ENCODE measurements at regions not wholly inside any gene's neighbourhood (a gene's known extent, or its start where the extent isn't known, plus 50 kb on each side); places are given as distances from the start of the nearest gene placed in this dataset.
A peak's percentile ranks its signal among the peaks of the same experiment; 100 is the strongest.

DNA sequence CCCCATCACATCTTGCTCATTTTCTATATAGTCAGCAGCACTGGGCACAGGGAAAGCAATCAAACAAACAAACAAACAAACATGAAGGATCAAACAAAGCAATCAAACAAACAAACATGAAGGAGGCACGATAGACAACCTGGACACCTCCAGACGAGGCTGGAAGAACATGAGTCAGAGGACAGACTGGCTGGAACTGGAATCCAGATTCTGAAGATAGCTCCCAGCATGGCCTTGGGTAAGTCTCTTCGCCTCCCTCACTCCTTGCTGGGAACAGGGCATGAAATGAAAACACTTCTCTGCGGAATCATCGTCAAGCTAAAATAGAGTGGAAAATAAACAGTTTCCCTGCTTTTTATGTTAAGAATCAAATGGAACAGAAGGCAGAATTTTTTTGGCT is 984.8 kb downstream of the VRK1 start:
- TF ChIP-seq, protein P1, sequence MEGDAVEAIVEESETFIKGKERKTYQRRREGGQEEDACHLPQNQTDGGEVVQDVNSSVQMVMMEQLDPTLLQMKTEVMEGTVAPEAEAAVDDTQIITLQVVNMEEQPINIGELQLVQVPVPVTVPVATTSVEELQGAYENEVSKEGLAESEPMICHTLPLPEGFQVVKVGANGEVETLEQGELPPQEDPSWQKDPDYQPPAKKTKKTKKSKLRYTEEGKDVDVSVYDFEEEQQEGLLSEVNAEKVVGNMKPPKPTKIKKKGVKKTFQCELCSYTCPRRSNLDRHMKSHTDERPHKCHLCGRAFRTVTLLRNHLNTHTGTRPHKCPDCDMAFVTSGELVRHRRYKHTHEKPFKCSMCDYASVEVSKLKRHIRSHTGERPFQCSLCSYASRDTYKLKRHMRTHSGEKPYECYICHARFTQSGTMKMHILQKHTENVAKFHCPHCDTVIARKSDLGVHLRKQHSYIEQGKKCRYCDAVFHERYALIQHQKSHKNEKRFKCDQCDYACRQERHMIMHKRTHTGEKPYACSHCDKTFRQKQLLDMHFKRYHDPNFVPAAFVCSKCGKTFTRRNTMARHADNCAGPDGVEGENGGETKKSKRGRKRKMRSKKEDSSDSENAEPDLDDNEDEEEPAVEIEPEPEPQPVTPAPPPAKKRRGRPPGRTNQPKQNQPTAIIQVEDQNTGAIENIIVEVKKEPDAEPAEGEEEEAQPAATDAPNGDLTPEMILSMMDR (IDR thresholded peaks at IDR 0.05; ENCODE audit: low read depth, low read length) = no peak
- no peak for TF ChIP-seq POLR2A (IDR thresholded peaks at IDR 0.05; ENCODE audit: extremely low read depth, insufficient read length)
- DNase-seq (ENCODE audit: low read depth) = no peak
- no peak overlapping the region for H3K4me3 ChIP-seq (ENCODE audit: low read depth, low read length)

DNA sequence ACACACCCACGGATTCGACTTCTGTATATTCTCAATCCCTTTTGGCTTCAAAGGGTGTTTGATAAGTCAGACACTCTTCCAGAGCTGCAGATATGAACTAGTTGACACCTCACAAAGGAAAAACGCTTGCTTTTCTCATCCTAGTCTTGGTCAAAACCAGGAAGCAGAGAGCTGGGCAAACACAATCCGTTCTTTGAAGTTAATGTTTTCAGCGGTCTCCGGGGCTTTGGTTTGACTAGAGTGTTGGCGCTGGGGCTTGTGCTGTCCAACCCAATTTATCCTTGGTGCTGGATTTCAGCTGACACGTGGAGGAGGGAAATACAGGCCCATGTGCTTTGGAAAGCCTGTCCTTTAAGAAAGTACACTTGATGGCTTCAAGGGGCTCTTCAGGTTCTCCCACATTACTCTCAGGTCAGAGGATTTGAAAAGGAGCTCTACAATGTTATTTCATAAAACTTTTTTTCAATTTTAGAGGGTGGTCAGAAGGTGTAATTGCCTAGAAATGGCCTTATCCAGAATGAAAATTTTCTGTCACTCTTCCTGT is 985.8 kb downstream of the VRK1 start:
- H3K4me3 ChIP-seq (ENCODE audit: low read depth, low read length) = no peak overlapping the region
- TF ChIP-seq MYC (IDR thresholded peaks at IDR 0.05; ENCODE audit: low read depth, low read length) = no peak
- DNase-seq (ENCODE audit: low read depth) = no peak

DNA sequence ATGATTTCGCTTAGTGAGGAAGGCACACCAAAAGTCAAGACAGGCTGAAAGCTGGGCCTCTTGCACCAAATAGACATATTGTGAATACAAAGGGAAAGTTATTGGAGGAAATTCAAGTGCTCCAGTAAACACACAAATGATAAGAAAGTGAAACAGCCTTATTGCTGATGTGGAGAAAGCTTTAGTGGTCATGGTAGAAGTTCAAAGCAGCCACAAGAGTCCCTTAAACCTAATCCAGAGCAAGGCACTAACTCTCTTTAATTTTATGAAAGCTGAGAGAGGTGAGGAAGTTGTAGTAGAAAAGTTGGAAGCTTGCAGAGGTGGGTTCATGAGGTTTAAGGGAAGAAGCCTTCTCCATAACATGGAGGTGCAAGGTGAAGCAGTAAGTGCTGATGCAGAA is 988.3 kb downstream of the VRK1 start:
- H3K4me3 ChIP-seq (ENCODE audit: low read depth, low read length) = no peak overlapping the region
- TF ChIP-seq, protein P1 (IDR thresholded peaks at IDR 0.05; ENCODE audit: low read depth, low read length) = no peak
- TF ChIP-seq MYC (IDR thresholded peaks at IDR 0.05; ENCODE audit: low read depth, low read length) (no peak), POLR2A (IDR thresholded peaks at IDR 0.05; ENCODE audit: extremely low read depth, insufficient read length) (no peak)
- TF ChIP-seq, protein P2, sequence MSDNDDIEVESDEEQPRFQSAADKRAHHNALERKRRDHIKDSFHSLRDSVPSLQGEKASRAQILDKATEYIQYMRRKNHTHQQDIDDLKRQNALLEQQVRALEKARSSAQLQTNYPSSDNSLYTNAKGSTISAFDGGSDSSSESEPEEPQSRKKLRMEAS (IDR thresholded peaks at IDR 0.05; ENCODE audit: low read depth, low read length) = no peak
- no peak for DNase-seq (ENCODE audit: low read depth)

DNA sequence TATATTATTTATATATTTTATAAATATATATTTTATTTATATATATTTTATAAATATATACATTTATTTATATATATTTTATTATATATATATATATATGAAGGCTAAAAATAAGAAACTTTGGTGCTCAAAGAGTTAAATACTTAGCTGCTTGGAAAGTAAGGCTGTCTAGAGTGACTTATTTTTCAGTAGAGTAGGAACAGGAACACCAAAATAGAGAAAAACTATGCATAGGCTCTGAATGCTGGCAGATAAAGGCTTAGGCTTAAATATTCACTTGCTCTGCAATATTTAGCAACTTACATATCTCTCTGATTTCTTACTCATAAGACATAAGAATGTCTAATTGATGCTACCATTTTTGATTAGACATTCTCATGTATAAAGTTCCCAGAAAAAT is 991.2 kb downstream of the VRK1 start:
- DNase-seq (ENCODE audit: low read depth) = peak; percentile 9
- no peak overlapping the region for H3K4me3 ChIP-seq (ENCODE audit: low read depth, low read length)
- TF ChIP-seq, protein P1 (IDR thresholded peaks at IDR 0.05; ENCODE audit: low read depth, low read length) = no peak
- TF ChIP-seq MYC (IDR thresholded peaks at IDR 0.05; ENCODE audit: low read depth, low read length) = no peak
- TF ChIP-seq POLR2A (IDR thresholded peaks at IDR 0.05; ENCODE audit: extremely low read depth, insufficient read length) = no peak
- TF ChIP-seq, protein P2 (IDR thresholded peaks at IDR 0.05; ENCODE audit: low read depth, low read length) = no peak

DNA sequence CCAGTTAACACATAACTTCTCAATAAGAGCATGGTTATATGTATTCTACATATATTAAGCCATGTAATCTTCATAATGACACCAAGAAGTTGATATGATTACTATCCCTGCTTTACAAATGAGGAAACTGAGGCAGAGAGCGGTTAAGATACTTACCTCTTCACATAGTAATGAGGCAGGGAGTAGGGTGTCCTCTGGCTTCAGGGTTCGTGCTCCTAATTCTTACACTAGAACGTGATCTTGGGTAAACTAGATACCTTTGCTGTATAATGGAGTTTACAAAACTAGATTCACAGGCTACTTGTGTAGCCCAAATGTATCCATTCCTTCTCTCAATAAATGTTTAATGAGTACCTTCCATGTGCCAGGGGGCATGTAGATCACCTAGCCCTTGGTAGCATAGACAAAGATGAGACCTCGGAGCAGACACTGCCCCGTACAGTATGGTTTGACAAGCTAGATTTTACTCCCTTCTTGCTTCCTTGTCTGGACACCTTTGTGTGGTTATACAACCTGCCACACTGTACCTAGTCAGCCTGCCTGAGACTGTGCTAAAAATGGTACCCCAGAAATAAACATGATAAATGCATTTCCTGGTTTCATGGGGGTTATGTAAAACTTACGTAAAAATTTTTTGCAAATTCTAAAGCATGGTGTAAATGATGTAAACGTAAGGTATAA is 991.8 kb downstream of the VRK1 start:
- no peak for TF ChIP-seq POLR2A (IDR thresholded peaks at IDR 0.05; ENCODE audit: extremely low read depth, insufficient read length)
- TF ChIP-seq, protein P1 (IDR thresholded peaks at IDR 0.05; ENCODE audit: low read depth, low read length) = no peak
- no peak for TF ChIP-seq MYC (IDR thresholded peaks at IDR 0.05; ENCODE audit: low read depth, low read length)
- TF ChIP-seq, protein P2 (IDR thresholded peaks at IDR 0.05; ENCODE audit: low read depth, low read length) = no peak
- DNase-seq (ENCODE audit: low read depth) = no peak

DNA sequence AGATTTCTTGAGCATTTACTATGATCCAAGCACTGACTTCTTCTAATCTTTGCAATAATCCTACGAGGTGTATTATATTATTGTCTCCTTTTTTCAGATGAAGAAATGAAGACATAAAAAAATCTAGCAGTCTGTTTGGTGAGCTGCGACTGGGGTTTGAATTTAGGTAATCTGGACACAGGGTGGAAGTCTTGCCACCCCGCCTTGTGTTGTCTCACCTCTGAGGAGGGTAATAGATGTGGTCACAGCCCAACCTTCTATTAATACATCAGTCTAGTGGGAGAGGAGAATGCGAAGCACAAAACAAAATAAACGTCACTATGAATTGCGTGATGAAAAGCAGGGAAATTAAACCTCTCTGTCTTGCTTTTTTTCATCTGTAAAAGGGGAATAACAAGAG is 993.9 kb downstream of the VRK1 start:
- no peak for DNase-seq (ENCODE audit: low read depth)
- H3K4me3 ChIP-seq (ENCODE audit: low read depth, low read length) = no peak overlapping the region
- TF ChIP-seq, protein P2 (IDR thresholded peaks at IDR 0.05; ENCODE audit: low read depth, low read length) = no peak
- TF ChIP-seq POLR2A (IDR thresholded peaks at IDR 0.05; ENCODE audit: extremely low read depth, insufficient read length) (no peak), MYC (IDR thresholded peaks at IDR 0.05; ENCODE audit: low read depth, low read length) (no peak)
- TF ChIP-seq, protein P1 (IDR thresholded peaks at IDR 0.05; ENCODE audit: low read depth, low read length) = no peak

More for the DNA sequence above, 991.8 kb downstream of the VRK1 start:
- H3K4me3 ChIP-seq (ENCODE audit: low read depth, low read length) = no peak overlapping the region

Measured in NB4 (cell line).